NCI-H2196 (cell line): ENCODE measurements at regions not wholly inside any gene's neighbourhood (a gene's known extent, or its start where the extent isn't known, plus 50 kb on each side); places are given as distances from the start of the nearest gene placed in this dataset.
A peak's percentile ranks its signal among the peaks of the same experiment; 100 is the strongest.
"Not testable (repeated sequence)": the region's sequence is repeated elsewhere in the genome, so short reads cannot be mapped to it uniquely, and the experiment has no call there.

Source experiments
- DNase-seq: peaks from one replicate; lab custom pipeline; 2025; ENCODE audit not compliant: unreplicated experiment; lab: John Stamatoyannopoulos, UW

GRCh38 chr15:99481951-99482230 is 83.9 kb upstream of the MEF2A start:
- no peak for DNase-seq

GRCh38 chr15:99482993-99483392 is 82.8 kb upstream of the MEF2A start:
- DNase-seq = no peak

GRCh38 chr15:99485153-99485961 is 80.4 kb upstream of the MEF2A start:
- DNase-seq = no peak

- no peak for DNase-seq
Measured at GRCh38 chr15:99485992-99486370, 79.8 kb upstream of the MEF2A start.

- peak; percentile 17 for DNase-seq
Measured at GRCh38 chr15:99486371-99487336, 79.1 kb upstream of the MEF2A start.

GRCh38 chr15:99487337-99487730 is 78.5 kb upstream of the MEF2A start:
- DNase-seq = no peak

GRCh38 chr15:99492275-99492674 is 73.5 kb upstream of the MEF2A start:
- no peak for DNase-seq

GRCh38 chr15:99492716-99493115 is 73.1 kb upstream of the MEF2A start:
- DNase-seq = no peak

GRCh38 chr15:99493461-99493860 is 72.3 kb upstream of the MEF2A start:
- DNase-seq = no peak

- DNase-seq = not testable (repeated sequence)
Measured at GRCh38 chr15:99494536-99495233, 71.1 kb upstream of the MEF2A start.

- no peak for DNase-seq
Measured at GRCh38 chr15:99495430-99496301, 70.1 kb upstream of the MEF2A start.

GRCh38 chr15:99496302-99496629 is 69.5 kb upstream of the MEF2A start:
- no peak for DNase-seq

- DNase-seq = no peak
Measured at GRCh38 chr15:99502182-99502581, 63.6 kb upstream of the MEF2A start.

GRCh38 chr15:99502661-99503060 is 63.1 kb upstream of the MEF2A start:
- no peak for DNase-seq

GRCh38 chr15:99503411-99503810 is 62.4 kb upstream of the MEF2A start:
- no peak for DNase-seq

- DNase-seq = no peak
Measured at GRCh38 chr15:99504071-99504822, 61.5 kb upstream of the MEF2A start.

- no peak for DNase-seq
Measured at GRCh38 chr15:99504823-99505551, 60.8 kb upstream of the MEF2A start.

- DNase-seq = no peak
Measured at GRCh38 chr15:99506399-99506798, 59.4 kb upstream of the MEF2A start.

GRCh38 chr15:99507016-99507503 is 58.7 kb upstream of the MEF2A start:
- no peak for DNase-seq
